ENCODE measurements at regions not wholly inside any gene's neighbourhood (a gene's known extent, or its start where the extent isn't known, plus 50 kb on each side); places are given as distances from the start of the nearest gene placed in this dataset.

- TF ChIP-seq CTCF (IDR thresholded peaks at IDR 0.05; ENCODE audit: low read length), result no peak
- no peak for TF ChIP-seq EZH2 (optimal IDR thresholded peaks at IDR 0.05; ENCODE audit: low read depth, low read length)
Observed at GRCh38 chr16:59887856-59888255, 1153.7 kb upstream of the GOT2 start.
